SK-N-SH treated with all-trans-retinoic acid at 6 μM for 48 hours (cell line): ENCODE measurements at regions not wholly inside any gene's neighbourhood (a gene's known extent, or its start where the extent isn't known, plus 50 kb on each side); places are given as distances from the start of the nearest gene placed in this dataset.

Experiments used
- ATAC-seq: fragments of 200-7000 bp; cut with Tn5 transposase; 3 replicates; pipeline ENCODE4 v1.9.1; 2020; ENCODE audit warnings: mild to moderate bottlenecking, moderate library complexity
- ARNTL ChIP-seq: fragments of 450-650 bp; formaldehyde crosslinking; IDR thresholded peaks from 2 replicates; pipeline ENCODE4 v1.5.0; 2020; ENCODE audit warnings: low read depth, mild to moderate bottlenecking, moderate library complexity, borderline replicate concordance
- CSDC2 ChIP-seq: fragments of 250-450 bp; sonication (Bioruptor Pico); IDR thresholded peaks from 2 replicates; pipeline ENCODE4 v1.5.0; 2020; ENCODE audit warnings: mild to moderate bottlenecking, moderate library complexity
- ESRRG ChIP-seq: fragments of 250-450 bp; sonication (Bioruptor Pico); IDR thresholded peaks from 2 replicates; pipeline ENCODE4 v1.6.1; 2021; ENCODE audit warnings: mild to moderate bottlenecking
- GLIS3 ChIP-seq: fragments of 250-450 bp; sonication (Bioruptor Pico); IDR thresholded peaks from 2 replicates; pipeline ENCODE4 v1.5.0; 2020; ENCODE audit warnings: mild to moderate bottlenecking, moderate library complexity
- ISL1 ChIP-seq: fragments of 250-450 bp; sonication (Bioruptor Pico); IDR thresholded peaks from 2 replicates; pipeline ENCODE4 v2.1.2; 2022; ENCODE audit warnings: mild to moderate bottlenecking, moderate library complexity
- OSR1 ChIP-seq: fragments of 250-450 bp; sonication (Bioruptor Pico); IDR thresholded peaks from 2 replicates; pipeline ENCODE4 v1.8.0; 2022; ENCODE audit warnings: moderate library complexity, mild to moderate bottlenecking, inconsistent platforms
- PPARA ChIP-seq: fragments of 250-450 bp; sonication (Bioruptor Pico); IDR thresholded peaks from 2 replicates; pipeline ENCODE4 v1.5.0; 2020; ENCODE audit warnings: mild to moderate bottlenecking, borderline replicate concordance
- RARB ChIP-seq: fragments of 250-450 bp; sonication (Bioruptor Pico); IDR thresholded peaks from 2 replicates; pipeline ENCODE4 v1.8.0; 2021; ENCODE audit warnings: mild to moderate bottlenecking, moderate library complexity
- SNAI2 ChIP-seq: fragments of 250-450 bp; sonication (Bioruptor Pico); IDR thresholded peaks from 2 replicates; pipeline ENCODE4 v1.5.0; 2020; ENCODE audit warnings: mild to moderate bottlenecking, moderate library complexity
- TCF4 ChIP-seq: fragments of 250-450 bp; sonication (Bioruptor Pico); IDR thresholded peaks from 2 replicates; pipeline ENCODE4 v1.8.0; 2021; ENCODE audit warnings: mild to moderate bottlenecking, moderate library complexity, borderline replicate concordance
- TOX ChIP-seq: fragments of 250-450 bp; sonication (Bioruptor Pico); IDR thresholded peaks from 2 replicates; pipeline ENCODE4 v1.8.0; 2021; ENCODE audit warnings: mild to moderate bottlenecking, moderate library complexity, borderline replicate concordance
- ZC3H10 ChIP-seq: fragments of 250-450 bp; sonication (Bioruptor Pico); IDR thresholded peaks from 2 replicates; pipeline ENCODE4 v1.5.1; 2021; ENCODE audit warnings: mild to moderate bottlenecking, moderate library complexity
- ZFP3 ChIP-seq: fragments of 250-450 bp; sonication (Bioruptor Pico); IDR thresholded peaks from 2 replicates; pipeline ENCODE4 v1.5.0; 2020; ENCODE audit warnings: mild to moderate bottlenecking, moderate library complexity
- ZFP30 ChIP-seq: fragments of 450-650 bp; formaldehyde crosslinking; IDR thresholded peaks from 2 replicates; pipeline ENCODE4 v1.5.0; 2022; ENCODE audit warnings: mild to moderate bottlenecking, moderate library complexity
- ZNF565 ChIP-seq: fragments of 450-650 bp; formaldehyde crosslinking; conservative IDR thresholded peaks from 2 replicates; pipeline ENCODE4 v1.5.0; 2020; ENCODE audit warnings: low read depth, mild to moderate bottlenecking, moderate library complexity
- ZNF70 ChIP-seq: fragments of 450-650 bp; formaldehyde crosslinking; IDR thresholded peaks from 2 replicates; pipeline ENCODE4 v1.5.0; 2020; ENCODE audit warnings: mild to moderate bottlenecking, moderate library complexity
- ZNF8 ChIP-seq: fragments of 450-650 bp; formaldehyde crosslinking; IDR thresholded peaks from 2 replicates; pipeline ENCODE4 v1.5.0; 2020; ENCODE audit warnings: mild to moderate bottlenecking, moderate library complexity
- TF ChIP-seq, protein P1 (sequence below): fragments of 250-450 bp; sonication (Bioruptor Pico); IDR thresholded peaks from 2 replicates; pipeline ENCODE4 v1.8.0; 2020; ENCODE audit warnings: mild to moderate bottlenecking, moderate library complexity, borderline replicate concordance
- TF ChIP-seq, protein P2 (sequence below): fragments of 250-450 bp; sonication (Bioruptor Pico); IDR thresholded peaks from 2 replicates; pipeline ENCODE4 v1.5.0; 2020; ENCODE audit warnings: mild to moderate bottlenecking, moderate library complexity
- TF ChIP-seq, protein P3 (sequence below): fragments of 250-450 bp; sonication (Bioruptor Pico); IDR thresholded peaks from 2 replicates; pipeline ENCODE4 v1.8.0; 2021; ENCODE audit warnings: low read depth, mild to moderate bottlenecking, moderate library complexity, borderline replicate concordance
- TF ChIP-seq, protein P4 (sequence below): fragments of 250-450 bp; sonication (Bioruptor Pico); IDR thresholded peaks from 2 replicates; pipeline ENCODE4 v1.5.1; 2020; ENCODE audit warnings: low read depth, mild to moderate bottlenecking, moderate library complexity
- TF ChIP-seq, protein P5 (sequence below): fragments of 250-450 bp; sonication (Bioruptor Pico); IDR thresholded peaks from 2 replicates; pipeline ENCODE4 v1.5.1; 2021; ENCODE audit warnings: mild to moderate bottlenecking, moderate library complexity

DNA sequence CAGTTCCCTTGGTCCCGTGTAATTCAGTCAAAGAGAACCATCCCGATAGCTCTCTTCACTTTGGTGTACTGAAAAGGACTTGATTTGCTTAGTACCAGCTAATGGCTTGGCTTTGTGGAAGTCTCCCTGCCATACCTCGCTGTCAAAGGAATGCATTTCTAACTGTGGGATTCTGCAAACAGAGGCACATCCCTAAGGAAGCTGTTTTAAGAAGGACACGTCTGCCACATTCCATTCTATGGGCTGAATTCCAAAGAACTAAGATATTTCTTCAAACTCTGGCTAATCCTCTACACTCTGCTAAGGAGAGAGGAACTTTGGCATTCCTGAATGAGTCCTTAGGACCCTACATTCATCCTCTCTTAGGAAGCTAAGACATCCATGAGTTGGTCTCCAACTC is 327.9 kb downstream of the SFMBT2 start:
- ATAC-seq: no peak
- TF ChIP-seq OSR1 (no peak), ISL1 (CRISPR knock-in tag) (no peak), PPARA (no peak), ZNF565 (CRISPR knock-in tag) (no peak), TCF4 (no peak)
- TF ChIP-seq, protein P1, sequence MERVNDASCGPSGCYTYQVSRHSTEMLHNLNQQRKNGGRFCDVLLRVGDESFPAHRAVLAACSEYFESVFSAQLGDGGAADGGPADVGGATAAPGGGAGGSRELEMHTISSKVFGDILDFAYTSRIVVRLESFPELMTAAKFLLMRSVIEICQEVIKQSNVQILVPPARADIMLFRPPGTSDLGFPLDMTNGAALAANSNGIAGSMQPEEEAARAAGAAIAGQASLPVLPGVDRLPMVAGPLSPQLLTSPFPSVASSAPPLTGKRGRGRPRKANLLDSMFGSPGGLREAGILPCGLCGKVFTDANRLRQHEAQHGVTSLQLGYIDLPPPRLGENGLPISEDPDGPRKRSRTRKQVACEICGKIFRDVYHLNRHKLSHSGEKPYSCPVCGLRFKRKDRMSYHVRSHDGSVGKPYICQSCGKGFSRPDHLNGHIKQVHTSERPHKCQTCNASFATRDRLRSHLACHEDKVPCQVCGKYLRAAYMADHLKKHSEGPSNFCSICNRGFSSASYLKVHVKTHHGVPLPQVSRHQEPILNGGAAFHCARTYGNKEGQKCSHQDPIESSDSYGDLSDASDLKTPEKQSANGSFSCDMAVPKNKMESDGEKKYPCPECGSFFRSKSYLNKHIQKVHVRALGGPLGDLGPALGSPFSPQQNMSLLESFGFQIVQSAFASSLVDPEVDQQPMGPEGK (CRISPR knock-in tag): no peak
- TF ChIP-seq, protein P2, sequence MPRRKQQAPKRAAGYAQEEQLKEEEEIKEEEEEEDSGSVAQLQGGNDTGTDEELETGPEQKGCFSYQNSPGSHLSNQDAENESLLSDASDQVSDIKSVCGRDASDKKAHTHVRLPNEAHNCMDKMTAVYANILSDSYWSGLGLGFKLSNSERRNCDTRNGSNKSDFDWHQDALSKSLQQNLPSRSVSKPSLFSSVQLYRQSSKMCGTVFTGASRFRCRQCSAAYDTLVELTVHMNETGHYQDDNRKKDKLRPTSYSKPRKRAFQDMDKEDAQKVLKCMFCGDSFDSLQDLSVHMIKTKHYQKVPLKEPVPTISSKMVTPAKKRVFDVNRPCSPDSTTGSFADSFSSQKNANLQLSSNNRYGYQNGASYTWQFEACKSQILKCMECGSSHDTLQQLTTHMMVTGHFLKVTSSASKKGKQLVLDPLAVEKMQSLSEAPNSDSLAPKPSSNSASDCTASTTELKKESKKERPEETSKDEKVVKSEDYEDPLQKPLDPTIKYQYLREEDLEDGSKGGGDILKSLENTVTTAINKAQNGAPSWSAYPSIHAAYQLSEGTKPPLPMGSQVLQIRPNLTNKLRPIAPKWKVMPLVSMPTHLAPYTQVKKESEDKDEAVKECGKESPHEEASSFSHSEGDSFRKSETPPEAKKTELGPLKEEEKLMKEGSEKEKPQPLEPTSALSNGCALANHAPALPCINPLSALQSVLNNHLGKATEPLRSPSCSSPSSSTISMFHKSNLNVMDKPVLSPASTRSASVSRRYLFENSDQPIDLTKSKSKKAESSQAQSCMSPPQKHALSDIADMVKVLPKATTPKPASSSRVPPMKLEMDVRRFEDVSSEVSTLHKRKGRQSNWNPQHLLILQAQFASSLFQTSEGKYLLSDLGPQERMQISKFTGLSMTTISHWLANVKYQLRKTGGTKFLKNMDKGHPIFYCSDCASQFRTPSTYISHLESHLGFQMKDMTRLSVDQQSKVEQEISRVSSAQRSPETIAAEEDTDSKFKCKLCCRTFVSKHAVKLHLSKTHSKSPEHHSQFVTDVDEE (CRISPR knock-in tag): no peak
- TF ChIP-seq, protein P3, sequence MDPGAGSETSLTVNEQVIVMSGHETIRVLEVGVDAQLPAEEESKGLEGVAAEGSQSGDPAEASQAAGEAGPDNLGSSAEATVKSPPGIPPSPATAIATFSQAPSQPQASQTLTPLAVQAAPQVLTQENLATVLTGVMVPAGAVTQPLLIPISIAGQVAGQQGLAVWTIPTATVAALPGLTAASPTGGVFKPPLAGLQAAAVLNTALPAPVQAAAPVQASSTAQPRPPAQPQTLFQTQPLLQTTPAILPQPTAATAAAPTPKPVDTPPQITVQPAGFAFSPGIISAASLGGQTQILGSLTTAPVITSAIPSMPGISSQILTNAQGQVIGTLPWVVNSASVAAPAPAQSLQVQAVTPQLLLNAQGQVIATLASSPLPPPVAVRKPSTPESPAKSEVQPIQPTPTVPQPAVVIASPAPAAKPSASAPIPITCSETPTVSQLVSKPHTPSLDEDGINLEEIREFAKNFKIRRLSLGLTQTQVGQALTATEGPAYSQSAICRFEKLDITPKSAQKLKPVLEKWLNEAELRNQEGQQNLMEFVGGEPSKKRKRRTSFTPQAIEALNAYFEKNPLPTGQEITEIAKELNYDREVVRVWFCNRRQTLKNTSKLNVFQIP (CRISPR knock-in tag): no peak
- TF ChIP-seq, protein P4, sequence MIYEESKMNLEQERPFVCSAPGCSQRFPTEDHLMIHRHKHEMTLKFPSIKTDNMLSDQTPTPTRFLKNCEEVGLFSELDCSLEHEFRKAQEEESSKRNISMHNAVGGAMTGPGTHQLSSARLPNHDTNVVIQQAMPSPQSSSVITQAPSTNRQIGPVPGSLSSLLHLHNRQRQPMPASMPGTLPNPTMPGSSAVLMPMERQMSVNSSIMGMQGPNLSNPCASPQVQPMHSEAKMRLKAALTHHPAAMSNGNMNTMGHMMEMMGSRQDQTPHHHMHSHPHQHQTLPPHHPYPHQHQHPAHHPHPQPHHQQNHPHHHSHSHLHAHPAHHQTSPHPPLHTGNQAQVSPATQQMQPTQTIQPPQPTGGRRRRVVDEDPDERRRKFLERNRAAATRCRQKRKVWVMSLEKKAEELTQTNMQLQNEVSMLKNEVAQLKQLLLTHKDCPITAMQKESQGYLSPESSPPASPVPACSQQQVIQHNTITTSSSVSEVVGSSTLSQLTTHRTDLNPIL (CRISPR knock-in tag): no peak
- TF ChIP-seq, all 23 proteins: peak for 0

DNA sequence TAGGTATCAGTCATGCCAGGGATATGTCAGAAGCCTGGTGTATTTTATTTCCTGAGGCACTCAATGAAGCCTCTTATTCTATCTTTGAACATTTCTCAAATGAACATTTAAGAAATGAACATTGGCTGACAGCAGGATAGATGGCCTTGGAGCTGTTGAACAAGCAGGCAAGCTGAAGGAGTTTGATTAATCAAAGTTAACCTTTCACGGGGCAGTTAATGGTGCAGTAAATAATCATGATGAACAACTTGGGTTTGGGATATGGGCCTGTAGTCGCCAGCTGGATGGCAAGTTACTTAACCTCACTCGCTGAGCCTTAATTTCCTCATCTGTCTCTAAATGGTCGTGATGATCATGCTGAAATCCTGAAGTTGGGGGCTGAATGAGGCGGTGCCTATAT is 333.0 kb downstream of the SFMBT2 start:
- no peak for TF ChIP-seq GLIS3
- no peak for TF ChIP-seq ZFP3 (CRISPR knock-in tag)
- TF ChIP-seq, protein P4 (CRISPR knock-in tag): no peak
- no peak for TF ChIP-seq ZNF8 (CRISPR knock-in tag)
- no peak for TF ChIP-seq ARNTL
- no peak for TF ChIP-seq ESRRG (CRISPR knock-in tag)
- TF ChIP-seq PPARA: no peak
- TF ChIP-seq, protein P3 (CRISPR knock-in tag): no peak
- TF ChIP-seq CSDC2 (CRISPR knock-in tag): no peak
- TF ChIP-seq SNAI2: no peak
- TF ChIP-seq, protein P5, sequence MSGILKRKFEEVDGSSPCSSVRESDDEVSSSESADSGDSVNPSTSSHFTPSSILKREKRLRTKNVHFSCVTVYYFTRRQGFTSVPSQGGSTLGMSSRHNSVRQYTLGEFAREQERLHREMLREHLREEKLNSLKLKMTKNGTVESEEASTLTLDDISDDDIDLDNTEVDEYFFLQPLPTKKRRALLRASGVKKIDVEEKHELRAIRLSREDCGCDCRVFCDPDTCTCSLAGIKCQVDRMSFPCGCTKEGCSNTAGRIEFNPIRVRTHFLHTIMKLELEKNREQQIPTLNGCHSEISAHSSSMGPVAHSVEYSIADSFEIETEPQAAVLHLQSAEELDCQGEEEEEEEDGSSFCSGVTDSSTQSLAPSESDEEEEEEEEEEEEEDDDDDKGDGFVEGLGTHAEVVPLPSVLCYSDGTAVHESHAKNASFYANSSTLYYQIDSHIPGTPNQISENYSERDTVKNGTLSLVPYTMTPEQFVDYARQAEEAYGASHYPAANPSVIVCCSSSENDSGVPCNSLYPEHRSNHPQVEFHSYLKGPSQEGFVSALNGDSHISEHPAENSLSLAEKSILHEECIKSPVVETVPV: no peak
- no peak for TF ChIP-seq ZFP30 (CRISPR knock-in tag)
- TF ChIP-seq, protein P2 (CRISPR knock-in tag): no peak
- no peak for TF ChIP-seq ZNF565 (CRISPR knock-in tag)
- TF ChIP-seq TOX (CRISPR knock-in tag): no peak
- TF ChIP-seq ZNF70 (CRISPR knock-in tag): no peak
- TF ChIP-seq OSR1: no peak
- no peak for TF ChIP-seq RARB (CRISPR knock-in tag)
- no peak for TF ChIP-seq TCF4
- no peak for TF ChIP-seq ZC3H10 (CRISPR knock-in tag)
- no peak for ATAC-seq
